GM12878 (cell line): ENCODE measurements at regions not wholly inside any gene's neighbourhood (a gene's known extent, or its start where the extent isn't known, plus 50 kb on each side); places are given as distances from the start of the nearest gene placed in this dataset.

Source experiments
- ATF3 ChIP-seq: IDR thresholded peaks from 2 replicates; pipeline ENCODE4 v1.6.1; 2011; ENCODE audit warnings: low read depth, mild to moderate bottlenecking, low read length, moderate library complexity, borderline replicate concordance; ENCODE audit errors: extremely low read depth
- CTCF ChIP-seq, 3 experiments: IDR thresholded peaks in 2 of 3; conservative IDR thresholded peaks in 1 of 3; 2 replicates each; pipeline ENCODE4 v1.5.1; 2011; ENCODE audit warnings: low read depth in 3 of 3, low read length in 3 of 3, mild to moderate bottlenecking in 3 of 3, control low read depth in 2 of 3, moderate library complexity in 2 of 3, inconsistent platforms in 1 of 3, mixed read lengths in 1 of 3; ENCODE audit not compliant: control insufficient read depth in 2 of 3, insufficient read depth in 1 of 3; ENCODE audit errors: extremely low read depth in 1 of 3
- EP300 ChIP-seq, 2 experiments: fragments of 150-350 bp in 1 of 2; IDR thresholded peaks; 2 replicates each; pipeline ENCODE4 v1.6.1; 2011 to 2012; ENCODE audit warnings: low read depth in 2 of 2, low read length in 2 of 2, borderline replicate concordance in 1 of 2, improper control_type of control experiment in 1 of 2, inconsistent platforms in 1 of 2; ENCODE audit not compliant: control insufficient read depth in 1 of 2
- FOXK2 ChIP-seq: fragments of 450-650 bp; IDR thresholded peaks from 2 replicates; pipeline ENCODE4 v1.6.1; 2017; ENCODE audit warnings: mild to moderate bottlenecking, moderate library complexity
- RB1 ChIP-seq: fragments of 450-650 bp; formaldehyde crosslinking; IDR thresholded peaks from 2 replicates; pipeline ENCODE4 v1.6.1; 2017; ENCODE audit warnings: mild to moderate bottlenecking, borderline replicate concordance
- SIN3A ChIP-seq: IDR thresholded peaks from 2 replicates; pipeline ENCODE4 v1.6.1; 2012; ENCODE audit warnings: low read depth, low read length, improper control_type of control experiment

DNA sequence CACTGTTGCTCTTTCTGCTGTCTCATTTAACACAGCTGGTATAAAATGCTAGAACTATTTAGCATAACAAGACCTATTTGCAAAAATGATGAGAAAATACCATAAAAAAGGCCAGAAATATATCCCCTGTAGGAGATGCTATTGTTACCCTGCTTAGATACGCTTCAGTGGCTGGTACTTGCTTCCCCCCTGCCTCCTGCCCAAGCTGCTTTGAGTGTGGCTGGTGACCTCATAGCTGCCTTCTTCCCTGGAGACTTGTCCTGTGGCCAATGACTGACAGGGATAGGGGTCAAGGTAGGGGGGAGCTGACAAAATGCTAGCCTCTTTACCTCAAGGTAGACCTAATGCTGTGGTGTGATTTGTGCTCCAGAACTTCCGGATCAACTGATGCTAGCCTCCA lies 150.2 kb upstream of the ZEB2 start:
- TF ChIP-seq RB1 (no peak), CTCF (IDR thresholded peaks at IDR 0.05 in 2 of 3, conservative IDR thresholded peaks at IDR 0.05 in 1 of 3; ENCODE audit: control insufficient read depth in 2 of 3, extremely low read depth in 1 of 3, insufficient read depth in 1 of 3, low read depth in 3 of 3, low read length in 3 of 3) (no peak), EP300 (IDR thresholded peaks at IDR 0.05; ENCODE audit: borderline replicate concordance in 1 of 2, control insufficient read depth in 1 of 2, low read depth in 2 of 2, low read length in 2 of 2) (no peak), SIN3A (no peak), FOXK2 (no peak), ATF3 (no peak)
